Body of pancreas (tissue), 4 donors: ENCODE measurements at regions not wholly inside any gene's neighbourhood (a gene's known extent, or its start where the extent isn't known, plus 50 kb on each side); places are given as distances from the start of the nearest gene placed in this dataset.

ENCODE experiments used
- CTCF ChIP-seq, 7 experiments: fragments of 450-650 bp in 4 of 7; fragments of 200-600 bp in 3 of 7; sonication (generic) in 3 of 7; IDR thresholded peaks; one replicate each; pipeline ENCODE4 v1.5.1; 2016 to 2019; ENCODE audit warnings: antibody characterized with exemption in 7 of 7
- POLR2A ChIP-seq, 3 donors: fragments of 450-650 bp; IDR thresholded peaks; one replicate each; pipeline ENCODE4 v1.6.1; 2016; ENCODE audit warnings: antibody characterized with exemption in 3 of 3, mild to moderate bottlenecking in 2 of 3

- TF ChIP-seq POLR2A (IDR thresholded peaks at IDR 0.05) (no peak), CTCF (IDR thresholded peaks at IDR 0.05) (no peak)
Observed at GRCh38 chr4:162401021-162401420, 237.2 kb upstream of the FSTL5 start.
